Activated naive CD4-positive, alpha-beta T cell treated with anti-CD3 and anti-CD28 coated beads for 36 hours (primary cell): ENCODE measurements at regions not wholly inside any gene's neighbourhood (a gene's known extent, or its start where the extent isn't known, plus 50 kb on each side); places are given as distances from the start of the nearest gene placed in this dataset.

ENCODE experiments used
- CTCF ChIA-PET: fragments of 350-600 bp; sonication (Branson Sonifier 250); formaldehyde crosslinking; loops from one replicate; lab custom pipeline; 2021; ENCODE audit warnings: antibody characterized with exemption; lab: Charles Lee
- DNase-seq: peaks from one replicate; pipeline ENCODE4 v3.0.0-alpha.2; 2020
- H3K27ac Mint-ChIP-seq: one replicate; pipeline ENCODE4 v1.8.0; 2021; ENCODE audit warnings: mild to moderate bottlenecking, mixed read lengths
- H3K27me3 Mint-ChIP-seq: one replicate; pipeline ENCODE4 v1.8.0; 2021; ENCODE audit warnings: low read depth, mixed read lengths
- H3K36me3 Mint-ChIP-seq: one replicate; pipeline ENCODE4 v1.8.0; 2021; ENCODE audit warnings: low read depth, mixed read lengths
- H3K4me1 Mint-ChIP-seq: one replicate; pipeline ENCODE4 v1.8.0; 2021; ENCODE audit warnings: low read depth, mixed read lengths
- H3K4me3 Mint-ChIP-seq: one replicate; pipeline ENCODE4 v1.8.0; 2021; ENCODE audit warnings: mild to moderate bottlenecking, moderate library complexity, mixed read lengths
- H3K9me3 Mint-ChIP-seq: one replicate; pipeline ENCODE4 v1.8.0; 2021; ENCODE audit warnings: mixed read lengths
- intact Hi-C: fragments of 100-400 bp; cut with micrococcal nuclease; formaldehyde crosslinking; loops from one replicate; pipeline ENCODE4 v1.15.1; 2023

GRCh38 chr16:74111456-74111982 lies 185.1 kb upstream of the PSMD7 start:
- CTCF ChIA-PET, result no interaction called here
- no peak for DNase-seq
- intact Hi-C loops, result no loop called here
- H3K27me3 Mint-ChIP-seq, result no peaks in the 10 kb centered on the region
- H3K27ac Mint-ChIP-seq, result no peak overlapping the region
- H3K9me3 Mint-ChIP-seq, result no peaks in the 10 kb centered on the region
- H3K36me3 Mint-ChIP-seq, result no peaks in the 10 kb centered on the region
- no peak overlapping the region for H3K4me3 Mint-ChIP-seq
- peaks cover 3% of the 10 kb centered on the region for H3K4me1 Mint-ChIP-seq

GRCh38 chr16:74107795-74108610 lies 188.6 kb upstream of the PSMD7 start:
- Mint-ChIP-seq H3K36me3 (no peaks in the 10 kb centered on the region), H3K4me3 (peak overlapping the region; percentile 22), H3K27ac (no peak overlapping the region), H3K9me3 (no peaks in the 10 kb centered on the region), H3K4me1 (peaks cover 3% of the 10 kb centered on the region), H3K27me3 (no peaks in the 10 kb centered on the region)
- DNase-seq, result peak; percentile 53
- intact Hi-C loops, result loop anchor here (10.0 kb wide), 1 partner anchor 167 kb away; no protein-coding TSS in a partner anchor
- CTCF ChIA-PET, result interaction anchor here (1.2 to 2.5 kb wide), 4 partner anchors 16 to 217 kb away, joined by 3 to 9 read pairs (median 4); no protein-coding TSS in a partner anchor

GRCh38 chr16:74104022-74104421 lies 192.6 kb upstream of the PSMD7 start:
- Mint-ChIP-seq H3K9me3 (peaks cover 3% of the 10 kb centered on the region), H3K4me1 (peaks cover 3% of the 10 kb centered on the region), H3K4me3 (no peak overlapping the region), H3K36me3 (no peaks in the 10 kb centered on the region), H3K27ac (no peak overlapping the region), H3K27me3 (peaks cover 2% of the 10 kb centered on the region)
- intact Hi-C loops, result loop anchor here (10.0 kb wide), 1 partner anchor 171 kb away; no protein-coding TSS in a partner anchor
- DNase-seq, result no peak
- CTCF ChIA-PET, result no interaction called here

- CTCF ChIA-PET, result no interaction called here
- intact Hi-C loops, result loop anchor here (10.0 kb wide), 1 partner anchor 173 kb away; no protein-coding TSS in a partner anchor
These were observed 195.1 kb upstream of the PSMD7 start for GRCh38 chr16:74101379-74102137.

GRCh38 chr16:74100395-74101326 lies 196.0 kb upstream of the PSMD7 start:
- Mint-ChIP-seq H3K4me1 (no peaks in the 10 kb centered on the region), H3K27ac (no peak overlapping the region)

More at GRCh38 chr16:74101379-74102137, 195.1 kb upstream of the PSMD7 start:
- H3K4me1 Mint-ChIP-seq, result no peaks in the 10 kb centered on the region
- H3K27me3 Mint-ChIP-seq, result peaks cover 2% of the 10 kb centered on the region
- H3K9me3 Mint-ChIP-seq, result peaks cover 3% of the 10 kb centered on the region
- no peak overlapping the region for H3K4me3 Mint-ChIP-seq
- no peaks in the 10 kb centered on the region for H3K36me3 Mint-ChIP-seq
- no peak overlapping the region for H3K27ac Mint-ChIP-seq
- DNase-seq, result no peak

GRCh38 chr16:74099530-74099929 lies 197.1 kb upstream of the PSMD7 start:
- H3K27ac Mint-ChIP-seq, result no peak overlapping the region
- no peak for DNase-seq
- no peaks in the 10 kb centered on the region for H3K36me3 Mint-ChIP-seq
- peaks cover 2% of the 10 kb centered on the region for H3K27me3 Mint-ChIP-seq
- no peak overlapping the region for H3K4me3 Mint-ChIP-seq
- peaks cover 3% of the 10 kb centered on the region for H3K9me3 Mint-ChIP-seq
- no peaks in the 10 kb centered on the region for H3K4me1 Mint-ChIP-seq
- CTCF ChIA-PET, result no interaction called here
- intact Hi-C loops, result no loop called here

More at GRCh38 chr16:74100395-74101326, 196.0 kb upstream of the PSMD7 start:
- H3K9me3 Mint-ChIP-seq, result peaks cover 3% of the 10 kb centered on the region
- CTCF ChIA-PET, result no interaction called here
- no peak overlapping the region for H3K4me3 Mint-ChIP-seq
- H3K27me3 Mint-ChIP-seq, result peaks cover 2% of the 10 kb centered on the region
- no peak for DNase-seq
- no peaks in the 10 kb centered on the region for H3K36me3 Mint-ChIP-seq
- intact Hi-C loops, result loop anchor here (10.0 kb wide), 1 partner anchor 174 kb away; no protein-coding TSS in a partner anchor

GRCh38 chr16:74094962-74095361 lies 201.7 kb upstream of the PSMD7 start:
- DNase-seq, result no peak
- intact Hi-C loops, result no loop called here
- Mint-ChIP-seq H3K27me3 (peaks cover 2% of the 10 kb centered on the region), H3K4me1 (no peaks in the 10 kb centered on the region), H3K36me3 (no peaks in the 10 kb centered on the region), H3K4me3 (no peak overlapping the region), H3K27ac (no peak overlapping the region), H3K9me3 (no peaks in the 10 kb centered on the region)
- CTCF ChIA-PET, result no interaction called here

GRCh38 chr16:74094514-74094913 lies 202.1 kb upstream of the PSMD7 start:
- intact Hi-C loops, result no loop called here
- DNase-seq, result no peak
- Mint-ChIP-seq H3K27me3 (no peaks in the 10 kb centered on the region), H3K9me3 (no peaks in the 10 kb centered on the region), H3K27ac (no peak overlapping the region), H3K36me3 (no peaks in the 10 kb centered on the region), H3K4me1 (no peaks in the 10 kb centered on the region), H3K4me3 (no peak overlapping the region)
- CTCF ChIA-PET, result no interaction called here

GRCh38 chr16:74092336-74092735 lies 204.3 kb upstream of the PSMD7 start:
- Mint-ChIP-seq H3K9me3 (no peaks in the 10 kb centered on the region), H3K27me3 (no peaks in the 10 kb centered on the region), H3K4me1 (no peaks in the 10 kb centered on the region), H3K36me3 (no peaks in the 10 kb centered on the region), H3K27ac (no peak overlapping the region), H3K4me3 (no peak overlapping the region)
- no peak for DNase-seq
- intact Hi-C loops, result no loop called here
- CTCF ChIA-PET, result interaction anchor here (0.7 kb wide), 1 partner anchor 15 kb away, joined by 4 read pairs; no protein-coding TSS in a partner anchor

- no peak overlapping the region for H3K4me3 Mint-ChIP-seq
- no peak for DNase-seq
These were observed 205.7 kb upstream of the PSMD7 start for GRCh38 chr16:74090871-74091270.

GRCh38 chr16:74083541-74083940 lies 213.1 kb upstream of the PSMD7 start:
- Mint-ChIP-seq H3K9me3 (no peaks in the 10 kb centered on the region), H3K4me3 (no peak overlapping the region), H3K36me3 (no peaks in the 10 kb centered on the region), H3K27ac (no peak overlapping the region), H3K27me3 (peaks cover 3% of the 10 kb centered on the region), H3K4me1 (no peaks in the 10 kb centered on the region)
- CTCF ChIA-PET, result interaction anchor here (1.0 kb wide), 1 partner anchor 221 kb away, joined by 3 read pairs; no protein-coding TSS in a partner anchor
- DNase-seq, result no peak
- intact Hi-C loops, result no loop called here

More at GRCh38 chr16:74090871-74091270, 205.7 kb upstream of the PSMD7 start:
- intact Hi-C loops, result no loop called here
- H3K4me1 Mint-ChIP-seq, result no peaks in the 10 kb centered on the region
- H3K9me3 Mint-ChIP-seq, result no peaks in the 10 kb centered on the region
- H3K27ac Mint-ChIP-seq, result no peak overlapping the region
- no peaks in the 10 kb centered on the region for H3K36me3 Mint-ChIP-seq
- H3K27me3 Mint-ChIP-seq, result no peaks in the 10 kb centered on the region
- CTCF ChIA-PET, result no interaction called here
